ENCODE measurements at regions not wholly inside any gene's neighbourhood (a gene's known extent, or its start where the extent isn't known, plus 50 kb on each side); places are given as distances from the start of the nearest gene placed in this dataset.

DNA sequence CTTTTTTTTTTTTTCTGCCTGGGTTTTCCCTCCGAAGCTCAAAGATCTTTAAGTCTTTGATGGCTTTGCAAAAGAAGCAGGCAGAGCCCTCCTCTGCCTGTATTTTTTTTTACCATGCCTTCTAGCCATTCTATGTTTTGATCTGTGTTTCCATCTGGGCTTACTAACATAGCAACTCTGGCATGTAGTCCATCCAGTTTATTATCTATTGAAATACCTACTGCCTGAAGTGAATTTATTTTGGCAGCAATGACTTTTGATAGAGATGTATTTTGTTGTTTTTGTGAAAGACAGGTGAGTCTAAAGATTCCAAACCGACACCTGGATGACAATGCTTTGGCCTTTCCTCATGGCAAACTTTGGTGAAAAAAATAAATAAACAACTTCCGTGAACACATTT is 1157.7 kb upstream of the MAP3K7 start:
- H4K91ac ChIP-seq (ENCODE audit: insufficient read length, low read depth, low read length): no peak overlapping the region
- no CpG with 5 or more reads among the region's 3 CpGs for WGBS (ENCODE audit: extremely low coverage, insufficient read length, low lambda C conversion rate)
- DNase-seq: no peak
- Mint-ChIP-seq H3K9me3 (no peaks in the 10 kb centered on the region; a peak in 1 of 5 replicates), H3K4me3 (no peak overlapping the region), H3K36me3 (ENCODE audit: insufficient read depth in 1 of 3, low read depth in 3 of 3) (no peaks in the 10 kb centered on the region; a peak in 1 of 7 replicates), H3K27ac (no peak overlapping the region), H3K4me1 (no peaks in the 10 kb centered on the region), H3K27me3 (ENCODE audit: low read depth) (no peaks in the 10 kb centered on the region)
- no peaks in the 10 kb centered on the region for H3K9me3 ChIP-seq (ENCODE audit: control insufficient read depth, low read depth, low read length)
- no peak overlapping the region for H2BK15ac ChIP-seq (ENCODE audit: low read depth, low read length)
- H3K4ac ChIP-seq (ENCODE audit: low read depth, low read length): no peak overlapping the region
- H2BK5ac ChIP-seq (ENCODE audit: insufficient read length, low read length): no peak overlapping the region
- H3K23me2 ChIP-seq (ENCODE audit: insufficient read length, low read depth, low read length, poor library complexity, severe bottlenecking): no peaks in the 10 kb centered on the region
- H3K14ac ChIP-seq (ENCODE audit: insufficient read depth, low read length): no peak overlapping the region
- no peak overlapping the region for H4K5ac ChIP-seq (ENCODE audit: insufficient read length, low read depth, low read length)
- H3K56ac ChIP-seq (ENCODE audit: insufficient read length, low read depth, low read length): no peak overlapping the region
- no peak overlapping the region for H3K27ac ChIP-seq (ENCODE audit: insufficient read length, low read depth, low read length)
- H3K9ac ChIP-seq (ENCODE audit: extremely low read depth, insufficient read length, low read length): no peak overlapping the region
- H3K4me1 ChIP-seq (ENCODE audit: insufficient read depth, low read length): no peaks in the 10 kb centered on the region
- H4K20me1 ChIP-seq (ENCODE audit: control insufficient read depth, insufficient read depth, insufficient read length): no peaks in the 10 kb centered on the region
- H3K4me2 ChIP-seq (ENCODE audit: insufficient read depth, insufficient read length, low read length): no peak overlapping the region
- no peak overlapping the region for H2BK20ac ChIP-seq (ENCODE audit: low read depth, low read length, poor library complexity, severe bottlenecking)
- no peak overlapping the region for H4K8ac ChIP-seq (replicated peaks; ENCODE audit: insufficient read length, low read depth, low read length)
- H3K27me3 ChIP-seq (ENCODE audit: insufficient read depth, low read length): no peaks in the 10 kb centered on the region
- no peak overlapping the region for H2BK12ac ChIP-seq (ENCODE audit: insufficient read length, low read depth, low read length)
- H3K18ac ChIP-seq (ENCODE audit: insufficient read length, low read depth, low read length): no peak overlapping the region
- H2BK120ac ChIP-seq (ENCODE audit: low read depth, low read length, poor library complexity, severe bottlenecking): no peak overlapping the region
- H2AFZ ChIP-seq (ENCODE audit: low read length): no peak overlapping the region
- H3K79me2 ChIP-seq (ENCODE audit: insufficient read depth, low read length): no peaks in the 10 kb centered on the region
- no peak overlapping the region for H3T11ph ChIP-seq (ENCODE audit: low read length)
- no peak overlapping the region for H3K23ac ChIP-seq (ENCODE audit: insufficient read length, low read depth, low read length)
- H2AK5ac ChIP-seq (ENCODE audit: insufficient read length, low read length): no peak overlapping the region
- H3K79me1 ChIP-seq (ENCODE audit: insufficient read depth, low read depth, low read length, poor library complexity, severe bottlenecking): no peaks in the 10 kb centered on the region
- TF ChIP-seq CTCF (conservative IDR thresholded peaks at IDR 0.05): no peak

Data from H9 (cell line).